ENCODE measurements at regions not wholly inside any gene's neighbourhood (a gene's known extent, or its start where the extent isn't known, plus 50 kb on each side); places are given as distances from the start of the nearest gene placed in this dataset.

DNA sequence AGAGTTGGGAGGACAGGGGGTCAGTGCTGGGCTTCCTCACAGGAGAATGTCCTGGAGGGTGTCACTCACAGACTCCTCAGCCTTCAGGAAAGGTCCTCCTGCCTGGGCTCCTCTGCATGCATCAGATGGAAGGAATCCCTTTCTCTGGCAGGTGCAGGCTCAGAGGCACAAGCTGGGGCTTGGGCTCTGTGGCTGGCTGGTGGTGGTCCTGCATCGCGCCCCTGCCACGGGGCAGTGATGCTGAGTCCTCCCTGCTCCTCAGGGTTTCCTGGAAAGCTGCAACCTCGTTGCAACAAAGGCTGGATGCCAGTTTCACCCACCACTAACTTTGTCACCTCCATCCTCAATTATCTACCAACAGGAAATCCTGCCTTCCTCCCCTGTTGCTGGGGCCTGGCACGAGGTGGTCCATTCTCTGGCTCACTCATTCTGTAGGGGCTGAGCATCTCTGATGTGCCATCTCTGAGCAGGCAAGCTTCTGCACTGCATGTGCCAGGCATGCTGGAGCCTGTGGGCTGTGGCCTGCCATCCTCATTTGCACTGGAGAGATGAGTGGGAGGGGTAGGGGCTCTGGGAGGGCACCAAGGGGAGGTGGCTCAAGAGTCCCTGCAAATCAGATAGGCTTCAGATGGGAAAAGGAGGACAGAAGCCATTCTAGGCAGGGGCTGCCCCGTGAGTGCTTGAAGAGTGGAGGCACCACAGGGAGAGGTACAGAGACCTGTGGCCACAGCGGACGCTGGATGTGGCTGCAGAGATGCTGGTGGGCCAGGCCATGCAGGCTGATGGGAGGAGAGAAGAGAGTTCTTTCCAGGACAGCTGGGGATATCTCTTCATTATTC is 272.6 kb upstream of the HS6ST1 start:
- Histone ChIP-seq H3K4me3 (replicated peaks in 1 of 4; ENCODE audit: control extremely low read depth in 1 of 4, insufficient read depth in 1 of 4, low read depth in 3 of 4, low read length in 4 of 4) (no peak overlapping the region), H2AFZ (ENCODE audit: low read length) (no peak overlapping the region), H3K79me2 (ENCODE audit: control insufficient read depth, insufficient read depth, low read length) (no peaks in the 10 kb centered on the region), H3K27ac (ENCODE audit: insufficient read depth, low read length) (no peak overlapping the region), H3K36me3 (ENCODE audit: control insufficient read depth, insufficient read depth, low read length) (no peaks in the 10 kb centered on the region), H3K4me1 (ENCODE audit: control insufficient read depth, extremely low read depth, insufficient read depth, low read length) (peaks cover 2% of the 10 kb centered on the region), H3K9me3 (ENCODE audit: control insufficient read depth, insufficient read depth, low read depth, low read length) (no peaks in the 10 kb centered on the region), H4K20me1 (ENCODE audit: control insufficient read depth, extremely low read depth, insufficient read depth, low read length) (no peaks in the 10 kb centered on the region), H3K27me3 (ENCODE audit: control insufficient read depth, insufficient read depth, low read length) (no peaks in the 10 kb centered on the region), H3K4me2 (ENCODE audit: extremely low read depth, insufficient read depth, low read length) (no peak overlapping the region), H3K9ac (ENCODE audit: insufficient read depth, low read length) (no peak overlapping the region)
- DNase-seq (ENCODE audit: low read depth in 2 of 2), result no peak
- TF ChIP-seq, protein P1, sequence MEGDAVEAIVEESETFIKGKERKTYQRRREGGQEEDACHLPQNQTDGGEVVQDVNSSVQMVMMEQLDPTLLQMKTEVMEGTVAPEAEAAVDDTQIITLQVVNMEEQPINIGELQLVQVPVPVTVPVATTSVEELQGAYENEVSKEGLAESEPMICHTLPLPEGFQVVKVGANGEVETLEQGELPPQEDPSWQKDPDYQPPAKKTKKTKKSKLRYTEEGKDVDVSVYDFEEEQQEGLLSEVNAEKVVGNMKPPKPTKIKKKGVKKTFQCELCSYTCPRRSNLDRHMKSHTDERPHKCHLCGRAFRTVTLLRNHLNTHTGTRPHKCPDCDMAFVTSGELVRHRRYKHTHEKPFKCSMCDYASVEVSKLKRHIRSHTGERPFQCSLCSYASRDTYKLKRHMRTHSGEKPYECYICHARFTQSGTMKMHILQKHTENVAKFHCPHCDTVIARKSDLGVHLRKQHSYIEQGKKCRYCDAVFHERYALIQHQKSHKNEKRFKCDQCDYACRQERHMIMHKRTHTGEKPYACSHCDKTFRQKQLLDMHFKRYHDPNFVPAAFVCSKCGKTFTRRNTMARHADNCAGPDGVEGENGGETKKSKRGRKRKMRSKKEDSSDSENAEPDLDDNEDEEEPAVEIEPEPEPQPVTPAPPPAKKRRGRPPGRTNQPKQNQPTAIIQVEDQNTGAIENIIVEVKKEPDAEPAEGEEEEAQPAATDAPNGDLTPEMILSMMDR (conservative IDR thresholded peaks at IDR 0.05 in 1 of 2, IDR thresholded peaks at IDR 0.05 in 1 of 2; ENCODE audit: low read depth in 1 of 2, low read length in 2 of 2), result no peak

DNA sequence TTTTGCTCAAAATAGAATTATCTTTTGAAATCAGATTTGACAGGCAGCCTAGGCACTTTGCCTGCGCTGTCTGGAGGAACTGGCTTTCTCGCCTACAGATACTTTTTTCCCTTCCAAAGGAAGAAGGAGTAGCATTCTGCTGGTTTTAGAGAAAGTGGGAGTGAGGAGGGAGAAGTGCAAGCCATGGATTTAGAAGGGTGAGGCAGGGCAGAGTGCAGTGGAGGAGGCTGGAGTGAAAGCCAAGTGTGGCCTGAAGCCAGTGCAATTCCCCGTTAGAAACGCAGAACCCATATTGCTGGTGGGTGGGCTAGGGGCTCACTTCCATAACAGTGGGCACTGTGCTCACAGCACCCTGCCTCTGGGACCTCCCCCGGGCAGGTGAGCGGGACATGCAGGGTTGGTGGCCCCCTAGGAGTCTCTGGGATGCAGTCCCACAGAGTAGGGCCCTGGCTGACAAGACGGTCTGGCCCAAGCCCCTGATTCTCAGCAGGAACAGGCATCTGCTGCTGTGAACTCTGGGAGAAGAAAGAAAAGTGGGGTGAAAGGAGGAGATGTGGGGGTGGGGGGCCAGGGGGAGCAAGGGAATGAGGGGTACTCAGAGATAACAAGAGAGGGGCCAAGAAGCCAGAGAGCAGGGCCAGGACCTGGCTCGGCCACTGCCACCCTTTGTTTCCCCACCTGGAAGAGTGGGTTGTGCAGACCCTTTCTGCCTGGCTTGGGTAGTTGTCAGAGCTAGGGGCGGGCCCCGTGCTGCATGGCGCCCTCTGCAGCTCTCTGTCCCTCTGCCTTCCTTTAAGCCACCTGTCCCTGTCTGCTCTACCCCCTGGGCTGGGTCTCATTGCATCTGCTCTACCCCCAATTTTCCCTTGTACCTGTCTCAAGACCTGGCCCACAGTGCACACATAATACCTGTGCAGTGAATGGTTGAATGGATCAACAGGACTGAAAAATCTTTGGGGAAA is 273.5 kb upstream of the HS6ST1 start:
- Histone ChIP-seq H3K9me3 (ENCODE audit: control insufficient read depth, insufficient read depth, low read depth, low read length) (no peaks in the 10 kb centered on the region), H3K4me3 (replicated peaks in 1 of 4; ENCODE audit: control extremely low read depth in 1 of 4, insufficient read depth in 1 of 4, low read depth in 3 of 4, low read length in 4 of 4) (no peak overlapping the region), H3K27me3 (ENCODE audit: control insufficient read depth, insufficient read depth, low read length) (no peaks in the 10 kb centered on the region), H3K36me3 (ENCODE audit: control insufficient read depth, insufficient read depth, low read length) (no peaks in the 10 kb centered on the region), H2AFZ (ENCODE audit: low read length) (no peak overlapping the region), H3K4me2 (ENCODE audit: extremely low read depth, insufficient read depth, low read length) (no peak overlapping the region), H3K4me1 (ENCODE audit: control insufficient read depth, extremely low read depth, insufficient read depth, low read length) (no peaks in the 10 kb centered on the region), H3K27ac (ENCODE audit: insufficient read depth, low read length) (no peak overlapping the region), H4K20me1 (ENCODE audit: control insufficient read depth, extremely low read depth, insufficient read depth, low read length) (no peaks in the 10 kb centered on the region), H3K9ac (ENCODE audit: insufficient read depth, low read length) (no peak overlapping the region), H3K79me2 (ENCODE audit: control insufficient read depth, insufficient read depth, low read length) (no peaks in the 10 kb centered on the region)
- DNase-seq (ENCODE audit: low read depth in 2 of 2), result no peak
- TF ChIP-seq, protein P1 (conservative IDR thresholded peaks at IDR 0.05 in 1 of 2, IDR thresholded peaks at IDR 0.05 in 1 of 2; ENCODE audit: low read depth in 1 of 2, low read length in 2 of 2), result no peak
- TF ChIP-seq EZH2 (IDR thresholded peaks at IDR 0.05; ENCODE audit: low read length, missing control alignments), result no peak

DNA sequence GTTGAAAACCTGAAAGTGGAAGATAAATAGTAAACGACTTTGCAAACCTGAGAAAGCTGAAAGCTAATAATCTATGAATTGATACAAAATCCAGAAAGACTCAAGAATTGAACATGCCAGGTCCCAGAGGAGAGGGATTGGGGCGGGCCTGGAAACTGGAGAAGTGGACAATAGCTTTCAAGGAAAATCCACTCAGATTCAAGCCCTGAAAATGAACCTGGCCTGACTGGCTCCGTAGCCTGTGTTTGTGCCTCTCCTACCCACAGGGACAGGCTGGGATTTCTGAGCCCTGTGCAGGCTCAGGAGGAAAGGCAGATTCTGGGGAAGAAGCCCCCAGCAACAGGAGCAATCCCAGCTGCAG is 274.8 kb upstream of the HS6ST1 start:
- no peak overlapping the region for H3K4me2 ChIP-seq (ENCODE audit: extremely low read depth, insufficient read depth, low read length)
- H3K4me1 ChIP-seq (ENCODE audit: control insufficient read depth, extremely low read depth, insufficient read depth, low read length), result no peaks in the 10 kb centered on the region
- no peaks in the 10 kb centered on the region for H3K9me3 ChIP-seq (ENCODE audit: control insufficient read depth, insufficient read depth, low read depth, low read length)
- H3K9ac ChIP-seq (ENCODE audit: insufficient read depth, low read length), result no peak overlapping the region
- H3K36me3 ChIP-seq (ENCODE audit: control insufficient read depth, insufficient read depth, low read length), result no peaks in the 10 kb centered on the region
- no peak for DNase-seq (ENCODE audit: low read depth in 2 of 2)
- no peaks in the 10 kb centered on the region for H3K27me3 ChIP-seq (ENCODE audit: control insufficient read depth, insufficient read depth, low read length)
- H3K27ac ChIP-seq (ENCODE audit: insufficient read depth, low read length), result no peak overlapping the region
- H3K79me2 ChIP-seq (ENCODE audit: control insufficient read depth, insufficient read depth, low read length), result no peaks in the 10 kb centered on the region
- no peaks in the 10 kb centered on the region for H4K20me1 ChIP-seq (ENCODE audit: control insufficient read depth, extremely low read depth, insufficient read depth, low read length)
- no peak for TF ChIP-seq EZH2 (IDR thresholded peaks at IDR 0.05; ENCODE audit: low read length, missing control alignments)
- TF ChIP-seq, protein P1 (conservative IDR thresholded peaks at IDR 0.05 in 1 of 2, IDR thresholded peaks at IDR 0.05 in 1 of 2; ENCODE audit: low read depth in 1 of 2, low read length in 2 of 2), result no peak
- no peak overlapping the region for H2AFZ ChIP-seq (ENCODE audit: low read length)
- no peak overlapping the region for H3K4me3 ChIP-seq (replicated peaks in 1 of 4; ENCODE audit: control extremely low read depth in 1 of 4, insufficient read depth in 1 of 4, low read depth in 3 of 4, low read length in 4 of 4)
